IMR-90 (cell line): ENCODE measurements at regions not wholly inside any gene's neighbourhood (a gene's known extent, or its start where the extent isn't known, plus 50 kb on each side); places are given as distances from the start of the nearest gene placed in this dataset.

Source experiments
- ATAC-seq: fragments of 200-7000 bp; cut with Tn5 transposase; 2 replicates; pipeline ENCODE4 v1.9.1; 2020; ENCODE audit warnings: low read depth, mild to moderate bottlenecking, moderate library complexity
- BruUV-seq: library from RNA; stranded (reverse); fragments of 400-500 nt; replicated peaks from 2 replicates; lab custom pipeline; 2021; lab: Mats Ljungman, UMichigan
- CTCF ChIA-PET: fragments of 300-600 bp; formaldehyde crosslinking; extraction: SDS; loops from one replicate; lab custom pipeline; 2021; ENCODE audit warnings: antibody characterized with exemption; lab: Yijun Ruan, JAX
- POLR2A ChIA-PET: fragments of 300-600 bp; sonication (Branson Sonifier 250); formaldehyde crosslinking; loops from one replicate; lab custom pipeline; 2022; ENCODE audit warnings: antibody characterized with exemption; ENCODE audit not compliant: unreplicated experiment; lab: Charles Lee
- DNase-seq: peaks from one replicate; pipeline ENCODE4 v3.0.0; 2013
- H2AFZ ChIP-seq: replicated peaks from 2 replicates; pipeline ENCODE3; 2013; ENCODE audit warnings: low read length, mild to moderate bottlenecking; ENCODE audit not compliant: poor library complexity
- H2AK5ac ChIP-seq: 2 replicates; pipeline ENCODE4 v1.6.1; 2013; ENCODE audit warnings: low read depth, low read length, inconsistent platforms
- H2AK9ac ChIP-seq: replicated peaks from 2 replicates; pipeline ENCODE3; 2013; ENCODE audit warnings: mild to moderate bottlenecking, low read depth, low read length, moderate library complexity; ENCODE audit not compliant: poor library complexity
- H2BK120ac ChIP-seq: 2 replicates; pipeline ENCODE4 v1.6.1; 2013; ENCODE audit warnings: low read depth, low read length, inconsistent platforms
- H2BK15ac ChIP-seq: 3 replicates; pipeline ENCODE4 v1.6.1; 2013; ENCODE audit warnings: low read depth, low read length, inconsistent platforms
- H2BK20ac ChIP-seq: 2 replicates; pipeline ENCODE4 v1.6.1; 2013; ENCODE audit warnings: low read depth, mild to moderate bottlenecking, inconsistent platforms, low read length, moderate library complexity
- H2BK5ac ChIP-seq: 2 replicates; pipeline ENCODE4 v1.6.1; 2013; ENCODE audit warnings: mild to moderate bottlenecking, low read depth, low read length, inconsistent platforms; ENCODE audit not compliant: poor library complexity, severe bottlenecking
- H3K14ac ChIP-seq: replicated peaks from 2 replicates; pipeline ENCODE4 v1.6.1; 2013; ENCODE audit warnings: low read depth, low read length, inconsistent platforms
- H3K18ac ChIP-seq: 2 replicates; pipeline ENCODE4 v1.6.1; 2013; ENCODE audit warnings: low read depth, low read length, control low read depth
- H3K23ac ChIP-seq: 2 replicates; pipeline ENCODE4 v1.6.1; 2013; ENCODE audit warnings: low read depth, low read length, inconsistent platforms
- H3K27ac ChIP-seq: 2 replicates; pipeline ENCODE4 v1.5.1; 2013; ENCODE audit warnings: mild to moderate bottlenecking, control low read depth, low read length; ENCODE audit not compliant: insufficient read depth
- H3K27me3 ChIP-seq: 2 replicates; pipeline ENCODE4 v1.6.1; 2013; ENCODE audit warnings: low read length; ENCODE audit not compliant: control insufficient read depth, insufficient read depth
- H3K36me3 ChIP-seq: 2 replicates; pipeline ENCODE4 v1.6.1; 2013; ENCODE audit warnings: low read length, mixed read lengths; ENCODE audit not compliant: control insufficient read depth, insufficient read depth
- H3K4ac ChIP-seq: 2 replicates; pipeline ENCODE4 v1.6.1; 2013; ENCODE audit warnings: low read depth, low read length, inconsistent platforms
- H3K4me1 ChIP-seq: 2 replicates; pipeline ENCODE4 v1.6.1; 2013; ENCODE audit warnings: low read length, mixed read lengths; ENCODE audit not compliant: control insufficient read depth, insufficient read depth
- H3K4me2 ChIP-seq: 2 replicates; pipeline ENCODE4 v1.6.1; 2013; ENCODE audit warnings: low read depth, mild to moderate bottlenecking, control low read depth, low read length, moderate library complexity
- H3K4me3 ChIP-seq: 2 replicates; pipeline ENCODE4 v1.5.1; 2013; ENCODE audit warnings: low read depth, mild to moderate bottlenecking, control low read depth, low read length, moderate library complexity; ENCODE audit not compliant: insufficient read depth
- H3K56ac ChIP-seq: 2 replicates; pipeline ENCODE4 v1.6.1; 2013; ENCODE audit warnings: low read length, inconsistent platforms; ENCODE audit not compliant: insufficient read depth; ENCODE audit errors: extremely low read depth
- H3K79me1 ChIP-seq, 2 experiments: 2 replicates each; pipeline ENCODE4 v1.6.1; 2013; ENCODE audit warnings: low read length in 2 of 2, inconsistent platforms in 1 of 2, low read depth in 1 of 2
- H3K9ac ChIP-seq: 2 replicates; pipeline ENCODE4 v1.6.1; 2013; ENCODE audit warnings: low read depth, low read length, control low read depth
- H3K9me1 ChIP-seq: 2 replicates; pipeline ENCODE4 v1.6.1; 2013; ENCODE audit warnings: low read length, inconsistent platforms; ENCODE audit not compliant: insufficient read depth
- H3K9me3 ChIP-seq: 2 replicates; pipeline ENCODE4 v1.6.1; 2013; ENCODE audit warnings: low read length; ENCODE audit not compliant: control insufficient read depth, insufficient read depth
- H4K20me1 ChIP-seq: 2 replicates; pipeline ENCODE4 v1.6.1; 2013; ENCODE audit warnings: low read length, inconsistent platforms; ENCODE audit not compliant: insufficient read depth
- H4K5ac ChIP-seq: 2 replicates; pipeline ENCODE4 v1.6.1; 2013; ENCODE audit warnings: mild to moderate bottlenecking, low read depth, low read length, control low read depth
- H4K8ac ChIP-seq, 2 experiments: 2 replicates each; pipeline ENCODE4 v1.6.1; 2013; ENCODE audit warnings: low read depth in 2 of 2, low read length in 2 of 2, control low read depth in 1 of 2, inconsistent platforms in 1 of 2
- H4K91ac ChIP-seq: 2 replicates; pipeline ENCODE4 v1.6.1; 2013; ENCODE audit warnings: low read depth, low read length, inconsistent platforms; ENCODE audit not compliant: insufficient read depth
- CEBPB ChIP-seq: IDR thresholded peaks from 2 replicates; pipeline ENCODE4 v1.6.1; 2012; ENCODE audit warnings: low read depth, low read length, improper control_type of control experiment
- CHD1 ChIP-seq: IDR thresholded peaks from 2 replicates; pipeline ENCODE4 v1.6.1; 2012; ENCODE audit warnings: low read depth, low read length, improper control_type of control experiment
- CTCF ChIP-seq: conservative IDR thresholded peaks from 2 replicates; pipeline ENCODE4 v1.5.1; 2012; ENCODE audit warnings: mild to moderate bottlenecking, low read depth, low read length, improper control_type of control experiment
- ELK1 ChIP-seq: fragments of 150-350 bp; IDR thresholded peaks from 2 replicates; pipeline ENCODE4 v1.6.1; 2016; ENCODE audit warnings: low read depth, mild to moderate bottlenecking, low read length, moderate library complexity, borderline replicate concordance
- MAFK ChIP-seq: IDR thresholded peaks from 2 replicates; pipeline ENCODE4 v1.6.1; 2012; ENCODE audit warnings: low read depth, low read length, improper control_type of control experiment
- POLR2A ChIP-seq: IDR thresholded peaks from 2 replicates; pipeline ENCODE4 v1.6.1; 2012; ENCODE audit warnings: mild to moderate bottlenecking, low read depth, low read length
- RAD21 ChIP-seq: IDR thresholded peaks from 2 replicates; pipeline ENCODE4 v1.6.1; 2012; ENCODE audit warnings: low read length, improper control_type of control experiment
- RCOR1 ChIP-seq: IDR thresholded peaks from 2 replicates; pipeline ENCODE4 v1.6.1; 2012; ENCODE audit warnings: mild to moderate bottlenecking, low read length, improper control_type of control experiment; ENCODE audit not compliant: insufficient replicate concordance
- RFX5 ChIP-seq: IDR thresholded peaks from 2 replicates; pipeline ENCODE4 v1.8.0; 2012; ENCODE audit warnings: low read depth, mild to moderate bottlenecking, low read length, moderate library complexity
- SMC3 ChIP-seq: fragments of 150-350 bp; IDR thresholded peaks from 2 replicates; pipeline ENCODE4 v1.6.1; 2016; ENCODE audit warnings: low read depth, mild to moderate bottlenecking, antibody characterized with exemption, low read length, moderate library complexity
- USF2 ChIP-seq: fragments of 150-350 bp; IDR thresholded peaks from 2 replicates; pipeline ENCODE4 v1.6.1; 2017; ENCODE audit warnings: mild to moderate bottlenecking, antibody characterized with exemption, low read length, low read depth
- WGBS, 2 experiments: methylation state at CpG; one replicate each; pipeline versions ENCODE4 v1.1.5 to v1.1.7; 2013; ENCODE audit warnings: missing lambda C conversion rate in 2 of 2; ENCODE audit not compliant: insufficient read length in 1 of 2; ENCODE audit errors: extremely low coverage in 2 of 2; 5-methylcytosine and 5-hydroxymethylcytosine counted together
- dilution Hi-C: fragments of 300-500 bp; cut with HindIII; formaldehyde crosslinking; loops from one replicate; pipeline ENCODE4 v1.14.3; 2018; ENCODE audit warnings: low sequenced_read_pairs; ENCODE audit not compliant: unreplicated experiment
- in situ Hi-C: fragments of 300-500 bp; cut with MboI; formaldehyde crosslinking; loops from 3 replicates; pipeline ENCODE4 v1.14.3; 2019; ENCODE audit warnings: low sequenced_read_pairs, inconsistent platforms, mixed read lengths
- intact Hi-C: fragments of 100-400 bp; cut with micrococcal nuclease; formaldehyde crosslinking; loops from 2 replicates; pipeline ENCODE4 v1.10.0; 2022

GRCh38 chr2:60303680-60304079 lies 249.8 kb downstream of the BCL11A start:
- H3K9ac ChIP-seq = no peak overlapping the region
- H3K27me3 ChIP-seq = no peaks in the 10 kb centered on the region
- CTCF ChIA-PET = no interaction called here
- H2AK9ac ChIP-seq = no peak overlapping the region
- H2BK120ac ChIP-seq = no peak overlapping the region
- no CpG with 5 or more reads among the region's 2 CpGs for WGBS, 2 experiments
- DNase-seq (no peak), ATAC-seq (no peak)
- H2AFZ ChIP-seq = no peak overlapping the region
- in situ Hi-C loops (no loop called here), dilution Hi-C loops (no loop called here), intact Hi-C loops (no loop called here)
- H3K56ac ChIP-seq = no peak overlapping the region
- H2BK15ac ChIP-seq = no peak overlapping the region
- H2BK20ac ChIP-seq = no peak overlapping the region
- BruUV-seq = no TSS peak
- H3K79me1 ChIP-seq = no peaks in the 10 kb centered on the region
- H3K4me2 ChIP-seq = no peak overlapping the region
- no peaks in the 10 kb centered on the region for H3K4me1 ChIP-seq
- POLR2A ChIA-PET = no interaction called here
- H3K36me3 ChIP-seq = no peaks in the 10 kb centered on the region
- no peak overlapping the region for H3K27ac ChIP-seq
- no peak for TF ChIP-seq CEBPB
- TF ChIP-seq USF2 = no peak
- TF ChIP-seq ELK1 = no peak
- no peak for TF ChIP-seq RFX5
- TF ChIP-seq CTCF = no peak
- TF ChIP-seq MAFK = no peak
- TF ChIP-seq CHD1 = no peak
- no peak for TF ChIP-seq RCOR1
- TF ChIP-seq POLR2A = no peak
- no peak for TF ChIP-seq RAD21
- no peak for TF ChIP-seq SMC3
- H3K4me3 ChIP-seq = no peak overlapping the region
- no peaks in the 10 kb centered on the region for H3K9me3 ChIP-seq
- no peak overlapping the region for H2AK5ac ChIP-seq
- no peak overlapping the region for H3K14ac ChIP-seq
- no peaks in the 10 kb centered on the region for H4K20me1 ChIP-seq
- H2BK5ac ChIP-seq = no peak overlapping the region
- H3K23ac ChIP-seq = no peak overlapping the region
- no peak overlapping the region for H4K8ac ChIP-seq
- H3K18ac ChIP-seq = no peak overlapping the region
- no peak overlapping the region for H4K5ac ChIP-seq
- no peak overlapping the region for H4K91ac ChIP-seq
- no peak overlapping the region for H3K4ac ChIP-seq
- H3K9me1 ChIP-seq = peaks cover 2% of the 10 kb centered on the region; the same call in 1 of the 2 replicates
